ENCODE measurements at regions not wholly inside any gene's neighbourhood (a gene's known extent, or its start where the extent isn't known, plus 50 kb on each side); places are given as distances from the start of the nearest gene placed in this dataset.

DNA sequence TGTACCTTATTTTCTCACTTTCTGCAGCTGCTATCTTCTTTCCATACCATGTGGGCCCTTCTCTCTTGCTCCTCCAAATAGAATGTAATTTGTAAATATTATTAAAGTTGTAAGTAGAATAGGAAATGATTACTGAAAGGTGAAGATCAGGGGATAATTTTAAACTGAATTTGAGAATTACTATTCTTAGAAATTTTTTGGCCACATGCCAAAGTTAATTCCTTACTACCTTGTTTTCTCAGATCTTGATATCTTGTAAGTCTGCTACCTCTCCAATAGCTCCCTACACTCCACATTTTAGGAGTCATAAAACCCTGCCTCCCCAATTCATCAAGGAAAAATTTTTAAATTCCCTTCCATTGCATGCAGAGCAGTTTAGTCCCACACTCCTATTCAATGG, 442.7 kb downstream of the SATB2 start:
- TF ChIP-seq, protein P1, sequence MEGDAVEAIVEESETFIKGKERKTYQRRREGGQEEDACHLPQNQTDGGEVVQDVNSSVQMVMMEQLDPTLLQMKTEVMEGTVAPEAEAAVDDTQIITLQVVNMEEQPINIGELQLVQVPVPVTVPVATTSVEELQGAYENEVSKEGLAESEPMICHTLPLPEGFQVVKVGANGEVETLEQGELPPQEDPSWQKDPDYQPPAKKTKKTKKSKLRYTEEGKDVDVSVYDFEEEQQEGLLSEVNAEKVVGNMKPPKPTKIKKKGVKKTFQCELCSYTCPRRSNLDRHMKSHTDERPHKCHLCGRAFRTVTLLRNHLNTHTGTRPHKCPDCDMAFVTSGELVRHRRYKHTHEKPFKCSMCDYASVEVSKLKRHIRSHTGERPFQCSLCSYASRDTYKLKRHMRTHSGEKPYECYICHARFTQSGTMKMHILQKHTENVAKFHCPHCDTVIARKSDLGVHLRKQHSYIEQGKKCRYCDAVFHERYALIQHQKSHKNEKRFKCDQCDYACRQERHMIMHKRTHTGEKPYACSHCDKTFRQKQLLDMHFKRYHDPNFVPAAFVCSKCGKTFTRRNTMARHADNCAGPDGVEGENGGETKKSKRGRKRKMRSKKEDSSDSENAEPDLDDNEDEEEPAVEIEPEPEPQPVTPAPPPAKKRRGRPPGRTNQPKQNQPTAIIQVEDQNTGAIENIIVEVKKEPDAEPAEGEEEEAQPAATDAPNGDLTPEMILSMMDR (IDR thresholded peaks at IDR 0.05), result no peak
- TF ChIP-seq, protein P2, sequence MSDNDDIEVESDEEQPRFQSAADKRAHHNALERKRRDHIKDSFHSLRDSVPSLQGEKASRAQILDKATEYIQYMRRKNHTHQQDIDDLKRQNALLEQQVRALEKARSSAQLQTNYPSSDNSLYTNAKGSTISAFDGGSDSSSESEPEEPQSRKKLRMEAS (CRISPR knock-in tag; IDR thresholded peaks at IDR 0.05), result no peak
- TF ChIP-seq, protein P3, sequence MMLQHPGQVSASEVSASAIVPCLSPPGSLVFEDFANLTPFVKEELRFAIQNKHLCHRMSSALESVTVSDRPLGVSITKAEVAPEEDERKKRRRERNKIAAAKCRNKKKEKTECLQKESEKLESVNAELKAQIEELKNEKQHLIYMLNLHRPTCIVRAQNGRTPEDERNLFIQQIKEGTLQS (CRISPR knock-in tag; conservative IDR thresholded peaks at IDR 0.05), result no peak

All from WTC11 (cell line).